ENCODE measurements at regions not wholly inside any gene's neighbourhood (a gene's known extent, or its start where the extent isn't known, plus 50 kb on each side); places are given as distances from the start of the nearest gene placed in this dataset.

DNA sequence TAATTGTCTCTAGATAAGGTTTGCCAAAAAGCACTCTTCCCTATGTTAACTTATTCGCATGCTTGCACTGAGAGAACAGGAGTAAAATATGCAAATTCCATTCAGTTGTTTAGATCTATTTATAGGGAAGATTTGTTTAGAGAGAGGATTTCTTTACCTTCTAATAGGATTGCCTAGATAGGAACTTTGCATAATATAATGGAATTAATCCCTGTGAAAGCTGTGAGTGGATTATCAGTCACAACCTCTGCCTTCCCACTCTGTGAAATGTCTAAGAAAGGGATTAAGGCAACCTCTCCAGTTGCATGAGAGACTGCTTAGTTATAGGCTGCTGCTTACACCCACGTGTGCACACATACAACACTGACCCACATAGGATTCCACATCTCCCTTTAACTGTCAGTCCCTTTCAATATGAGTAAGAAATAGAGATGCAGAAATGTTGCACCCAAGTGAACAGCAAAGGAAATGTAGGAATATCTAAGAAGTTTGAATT lies 83.2 kb downstream of the ALG10B start:
- TF ChIP-seq, protein P1, sequence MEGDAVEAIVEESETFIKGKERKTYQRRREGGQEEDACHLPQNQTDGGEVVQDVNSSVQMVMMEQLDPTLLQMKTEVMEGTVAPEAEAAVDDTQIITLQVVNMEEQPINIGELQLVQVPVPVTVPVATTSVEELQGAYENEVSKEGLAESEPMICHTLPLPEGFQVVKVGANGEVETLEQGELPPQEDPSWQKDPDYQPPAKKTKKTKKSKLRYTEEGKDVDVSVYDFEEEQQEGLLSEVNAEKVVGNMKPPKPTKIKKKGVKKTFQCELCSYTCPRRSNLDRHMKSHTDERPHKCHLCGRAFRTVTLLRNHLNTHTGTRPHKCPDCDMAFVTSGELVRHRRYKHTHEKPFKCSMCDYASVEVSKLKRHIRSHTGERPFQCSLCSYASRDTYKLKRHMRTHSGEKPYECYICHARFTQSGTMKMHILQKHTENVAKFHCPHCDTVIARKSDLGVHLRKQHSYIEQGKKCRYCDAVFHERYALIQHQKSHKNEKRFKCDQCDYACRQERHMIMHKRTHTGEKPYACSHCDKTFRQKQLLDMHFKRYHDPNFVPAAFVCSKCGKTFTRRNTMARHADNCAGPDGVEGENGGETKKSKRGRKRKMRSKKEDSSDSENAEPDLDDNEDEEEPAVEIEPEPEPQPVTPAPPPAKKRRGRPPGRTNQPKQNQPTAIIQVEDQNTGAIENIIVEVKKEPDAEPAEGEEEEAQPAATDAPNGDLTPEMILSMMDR (IDR thresholded peaks at IDR 0.05; ENCODE audit: poor library complexity, severe bottlenecking) = no peak
- no peak for TF ChIP-seq EZH2 (IDR thresholded peaks at IDR 0.05; ENCODE audit: borderline replicate concordance, insufficient read depth, low read length, poor library complexity, severe bottlenecking)
- TF ChIP-seq, protein P2, sequence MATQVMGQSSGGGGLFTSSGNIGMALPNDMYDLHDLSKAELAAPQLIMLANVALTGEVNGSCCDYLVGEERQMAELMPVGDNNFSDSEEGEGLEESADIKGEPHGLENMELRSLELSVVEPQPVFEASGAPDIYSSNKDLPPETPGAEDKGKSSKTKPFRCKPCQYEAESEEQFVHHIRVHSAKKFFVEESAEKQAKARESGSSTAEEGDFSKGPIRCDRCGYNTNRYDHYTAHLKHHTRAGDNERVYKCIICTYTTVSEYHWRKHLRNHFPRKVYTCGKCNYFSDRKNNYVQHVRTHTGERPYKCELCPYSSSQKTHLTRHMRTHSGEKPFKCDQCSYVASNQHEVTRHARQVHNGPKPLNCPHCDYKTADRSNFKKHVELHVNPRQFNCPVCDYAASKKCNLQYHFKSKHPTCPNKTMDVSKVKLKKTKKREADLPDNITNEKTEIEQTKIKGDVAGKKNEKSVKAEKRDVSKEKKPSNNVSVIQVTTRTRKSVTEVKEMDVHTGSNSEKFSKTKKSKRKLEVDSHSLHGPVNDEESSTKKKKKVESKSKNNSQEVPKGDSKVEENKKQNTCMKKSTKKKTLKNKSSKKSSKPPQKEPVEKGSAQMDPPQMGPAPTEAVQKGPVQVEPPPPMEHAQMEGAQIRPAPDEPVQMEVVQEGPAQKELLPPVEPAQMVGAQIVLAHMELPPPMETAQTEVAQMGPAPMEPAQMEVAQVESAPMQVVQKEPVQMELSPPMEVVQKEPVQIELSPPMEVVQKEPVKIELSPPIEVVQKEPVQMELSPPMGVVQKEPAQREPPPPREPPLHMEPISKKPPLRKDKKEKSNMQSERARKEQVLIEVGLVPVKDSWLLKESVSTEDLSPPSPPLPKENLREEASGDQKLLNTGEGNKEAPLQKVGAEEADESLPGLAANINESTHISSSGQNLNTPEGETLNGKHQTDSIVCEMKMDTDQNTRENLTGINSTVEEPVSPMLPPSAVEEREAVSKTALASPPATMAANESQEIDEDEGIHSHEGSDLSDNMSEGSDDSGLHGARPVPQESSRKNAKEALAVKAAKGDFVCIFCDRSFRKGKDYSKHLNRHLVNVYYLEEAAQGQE (IDR thresholded peaks at IDR 0.05; ENCODE audit: borderline replicate concordance) = no peak
- no peak for TF ChIP-seq RAD21 (conservative IDR thresholded peaks at IDR 0.05)
- TF ChIP-seq EP300 (conservative IDR thresholded peaks at IDR 0.05; ENCODE audit: poor library complexity, severe bottlenecking) = no peak
- no peak for TF ChIP-seq POLR2AphosphoS5 (IDR thresholded peaks at IDR 0.05)
- TF ChIP-seq MXI1 (conservative IDR thresholded peaks at IDR 0.05; ENCODE audit: poor library complexity, severe bottlenecking) = no peak

Data from neural cell (in vitro differentiated cells).